H1 (cell line): ENCODE measurements at regions not wholly inside any gene's neighbourhood (a gene's known extent, or its start where the extent isn't known, plus 50 kb on each side); places are given as distances from the start of the nearest gene placed in this dataset.

Experiments
- CTCF ChIA-PET: fragments of 300-600 bp; sonication (Branson Sonifier 250); formaldehyde crosslinking; loops from one replicate; lab custom pipeline; 2021; ENCODE audit not compliant: partially characterized antibody; lab: Charles Lee
- POLR2A ChIA-PET: fragments of 300-600 bp; sonication (Branson Sonifier 250); formaldehyde crosslinking; loops from one replicate; lab custom pipeline; 2021; ENCODE audit warnings: inconsistent platforms; ENCODE audit not compliant: partially characterized antibody; lab: Charles Lee
- DNase-seq, 2 experiments: peaks; one replicate each; pipeline versions ENCODE4 v3.0.0 to v3.0.0-alpha.2; 2010 to 2022; ENCODE audit warnings: low spot score in 2 of 2, low read depth in 1 of 2, mixed read lengths in 1 of 2
- FAIRE-seq: peaks from 2 replicates; lab custom pipeline; 2011; peaks lifted over from hg19 to GRCh38; lab: Jason Lieb, UNC
- H2AFZ ChIP-seq: 2 replicates; pipeline ENCODE4 v1.8.1; 2012; ENCODE audit warnings: low read length, inconsistent platforms
- H2AK5ac ChIP-seq: 2 replicates; pipeline ENCODE4 v1.6.1; 2013; ENCODE audit warnings: low read depth, low read length
- H2BK120ac ChIP-seq: replicated peaks from 2 replicates; pipeline ENCODE3; 2013; ENCODE audit warnings: low read depth, low read length, inconsistent platforms
- H2BK12ac ChIP-seq: 2 replicates; pipeline ENCODE4 v1.6.1; 2013; ENCODE audit warnings: low read depth, low read length
- H2BK15ac ChIP-seq: 2 replicates; pipeline ENCODE4 v1.6.1; 2013; ENCODE audit warnings: low read length
- H2BK20ac ChIP-seq: 2 replicates; pipeline ENCODE4 v1.6.1; 2013; ENCODE audit warnings: low read length
- H2BK5ac ChIP-seq: 2 replicates; pipeline ENCODE4 v1.6.1; 2013; ENCODE audit warnings: low read depth, low read length
- H3K14ac ChIP-seq: 2 replicates; pipeline ENCODE4 v1.6.1; 2013; ENCODE audit warnings: inconsistent platforms; ENCODE audit not compliant: insufficient read length
- H3K18ac ChIP-seq: 2 replicates; pipeline ENCODE4 v1.6.1; 2013; ENCODE audit warnings: low read length; ENCODE audit errors: extremely low read depth
- H3K23ac ChIP-seq: 2 replicates; pipeline ENCODE4 v1.6.1; 2013; ENCODE audit warnings: inconsistent platforms; ENCODE audit not compliant: insufficient read length
- H3K23me2 ChIP-seq: 2 replicates; pipeline ENCODE4 v1.6.1; 2013; ENCODE audit warnings: low read depth, low read length
- H3K27ac ChIP-seq: 2 replicates; pipeline ENCODE4 v1.6.1; 2011; ENCODE audit warnings: low read depth, low read length, inconsistent platforms
- H3K27me3 ChIP-seq, 4 experiments: replicated peaks in 1 of 4; 1 replicate in 1 of 4; 2 replicates in 3 of 4; pipeline versions ENCODE4 v1.6.1 to v1.8.1; 2011 to 2013; ENCODE audit warnings: low read length in 3 of 4, mild to moderate bottlenecking in 3 of 4, inconsistent platforms in 2 of 4, mixed read lengths in 2 of 4, moderate library complexity in 1 of 4; ENCODE audit not compliant: control insufficient read depth in 3 of 4, insufficient read depth in 3 of 4; ENCODE audit errors: extremely low read depth in 1 of 4
- H3K36me3 ChIP-seq, 4 experiments: 2 replicates each; pipeline versions ENCODE4 v1.6.1 to v1.8.1; 2011 to 2013; ENCODE audit warnings: mild to moderate bottlenecking in 4 of 4, low read length in 3 of 4, moderate library complexity in 2 of 4, control low read depth in 1 of 4, inconsistent platforms in 1 of 4; ENCODE audit not compliant: insufficient read depth in 4 of 4, control insufficient read depth in 2 of 4
- H3K4ac ChIP-seq: replicated peaks from 2 replicates; pipeline ENCODE3; 2013; ENCODE audit warnings: low read length, low read depth, mixed read lengths, inconsistent platforms; ENCODE audit not compliant: insufficient read length
- H3K4me1 ChIP-seq, 4 experiments: replicated peaks in 1 of 4; 1 replicate in 1 of 4; 2 replicates in 3 of 4; pipeline versions ENCODE4 v1.6.1 to v1.8.1; 2011 to 2013; ENCODE audit warnings: low read length in 3 of 4, inconsistent platforms in 2 of 4, mixed read lengths in 1 of 4; ENCODE audit not compliant: insufficient read depth in 4 of 4, control insufficient read depth in 3 of 4
- H3K4me2 ChIP-seq, 2 experiments: 2 replicates each; pipeline versions ENCODE4 v1.6.1 to v1.8.1; 2011 to 2013; ENCODE audit warnings: low read depth in 2 of 2, low read length in 2 of 2, control low read depth in 1 of 2, inconsistent platforms in 1 of 2, mild to moderate bottlenecking in 1 of 2; ENCODE audit not compliant: insufficient read depth in 1 of 2
- H3K4me3 ChIP-seq, 4 experiments: fragments of 200-600, 300-600 bp in 1 of 4; sonication (generic), shearing (Covaris generic), sonication (Bioruptor Twin) in 1 of 4; 2 replicates each; pipeline versions ENCODE4 v1.5.1 to v1.8.1; 2011 to 2016; ENCODE audit warnings: low read length in 4 of 4, low read depth in 3 of 4, control low read depth in 2 of 4, inconsistent platforms in 2 of 4, mild to moderate bottlenecking in 2 of 4, mixed read lengths in 1 of 4, moderate library complexity in 1 of 4; ENCODE audit not compliant: insufficient read depth in 2 of 4; ENCODE audit errors: extremely low read depth in 1 of 4
- H3K56ac ChIP-seq: replicated peaks from 2 replicates; pipeline ENCODE3; 2013; ENCODE audit warnings: low read depth, mild to moderate bottlenecking, mixed read lengths, low read length, inconsistent platforms; ENCODE audit not compliant: insufficient read length
- H3K79me1 ChIP-seq: 2 replicates; pipeline ENCODE4 v1.6.1; 2013; ENCODE audit warnings: low read depth, low read length, control low read depth
- H3K79me2 ChIP-seq, 2 experiments: 2 replicates each; pipeline versions ENCODE4 v1.6.1 to v1.8.1; 2012 to 2013; ENCODE audit warnings: low read length in 2 of 2, mild to moderate bottlenecking in 2 of 2, inconsistent platforms in 1 of 2; ENCODE audit not compliant: insufficient read depth in 2 of 2, control insufficient read depth in 1 of 2
- H3K9ac ChIP-seq, 4 experiments: replicated peaks in 1 of 4; 1 replicate in 1 of 4; 2 replicates in 3 of 4; pipeline versions ENCODE4 v1.6.1 to v1.8.1; 2011 to 2013; ENCODE audit warnings: low read depth in 3 of 4, low read length in 3 of 4, control low read depth in 2 of 4, mild to moderate bottlenecking in 2 of 4, moderate library complexity in 2 of 4, inconsistent platforms in 1 of 4; ENCODE audit errors: extremely low read depth in 1 of 4
- H3K9me3 ChIP-seq, 2 experiments: 2 replicates each; pipeline versions ENCODE4 v1.6.1 to v1.8.1; 2012 to 2013; ENCODE audit warnings: mild to moderate bottlenecking in 2 of 2, moderate library complexity in 2 of 2, control low read depth in 1 of 2, inconsistent platforms in 1 of 2, low read depth in 1 of 2, low read length in 1 of 2, mixed read lengths in 1 of 2; ENCODE audit not compliant: insufficient read depth in 2 of 2
- H4K20me1 ChIP-seq, 2 experiments: replicated peaks in 1 of 2; 2 replicates each; pipeline versions ENCODE3 to v1.8.1; 2011 to 2013; ENCODE audit warnings: inconsistent platforms in 2 of 2, low read length in 2 of 2, mild to moderate bottlenecking in 1 of 2; ENCODE audit not compliant: insufficient read depth in 2 of 2, control insufficient read depth in 1 of 2
- H4K5ac ChIP-seq: 2 replicates; pipeline ENCODE4 v1.6.1; 2013; ENCODE audit warnings: low read length, low read depth, mixed read lengths, inconsistent platforms; ENCODE audit not compliant: insufficient read length
- H4K8ac ChIP-seq: 2 replicates; pipeline ENCODE4 v1.8.0; 2013; ENCODE audit warnings: mild to moderate bottlenecking, moderate library complexity, low read length, inconsistent platforms; ENCODE audit not compliant: insufficient read depth; ENCODE audit errors: extremely low read depth
- H4K91ac ChIP-seq: replicated peaks from 2 replicates; pipeline ENCODE3; 2013; ENCODE audit warnings: low read length, mixed read lengths, inconsistent platforms; ENCODE audit not compliant: insufficient read length
- BACH1 ChIP-seq: IDR thresholded peaks from 2 replicates; pipeline ENCODE4 v1.6.1; 2012; ENCODE audit warnings: low read length, improper control_type of control experiment
- BRCA1 ChIP-seq: IDR thresholded peaks from 2 replicates; pipeline ENCODE4 v1.6.1; 2012; ENCODE audit warnings: low read depth, low read length, improper control_type of control experiment
- CHD1 ChIP-seq: IDR thresholded peaks from 2 replicates; pipeline ENCODE4 v1.6.1; 2012; ENCODE audit warnings: low read depth, low read length, improper control_type of control experiment
- CTBP2 ChIP-seq: IDR thresholded peaks from 2 replicates; pipeline ENCODE4 v1.7.0; 2011; ENCODE audit warnings: borderline replicate concordance, mild to moderate bottlenecking, moderate library complexity, mixed read lengths, low read length; ENCODE audit not compliant: insufficient read depth, insufficient read length
- HDAC6 ChIP-seq: IDR thresholded peaks from one replicate; pipeline ENCODE4 v1.7.1; 2012; ENCODE audit warnings: low read depth, mild to moderate bottlenecking, inconsistent platforms, low read length, moderate library complexity
- KDM4A ChIP-seq: IDR thresholded peaks from one replicate; pipeline ENCODE4 v1.7.1; 2012; ENCODE audit warnings: low read depth, mild to moderate bottlenecking, moderate library complexity, low read length, inconsistent platforms; ENCODE audit not compliant: severe bottlenecking
- NANOG ChIP-seq: IDR thresholded peaks from 2 replicates; pipeline ENCODE4 v1.6.1; 2011; ENCODE audit warnings: low read length, low read depth, mild to moderate bottlenecking, inconsistent platforms; ENCODE audit not compliant: insufficient read depth, poor library complexity, severe bottlenecking
- PHF8 ChIP-seq: fragments of 200-600 bp; sonication (generic); conservative IDR thresholded peaks from 2 replicates; pipeline ENCODE4 v1.7.1; 2012; ENCODE audit warnings: low read depth, mild to moderate bottlenecking, inconsistent platforms, low read length, moderate library complexity
- POLR2AphosphoS5 ChIP-seq: IDR thresholded peaks from 2 replicates; pipeline ENCODE4 v1.6.1; 2011; ENCODE audit warnings: low read depth, low read length
- POU5F1 ChIP-seq: IDR thresholded peaks from 2 replicates; pipeline ENCODE4 v1.6.1; 2011; ENCODE audit warnings: low read depth, mild to moderate bottlenecking, low read length, moderate library complexity
- RBBP5 ChIP-seq: IDR thresholded peaks from 2 replicates; pipeline ENCODE4 v1.7.1; 2012; ENCODE audit warnings: low read depth, mild to moderate bottlenecking, inconsistent platforms, low read length, moderate library complexity, borderline replicate concordance
- RXRA ChIP-seq: IDR thresholded peaks from 2 replicates; pipeline ENCODE4 v1.6.1; 2011; ENCODE audit warnings: low read depth, mild to moderate bottlenecking, low read length, moderate library complexity; ENCODE audit not compliant: insufficient read depth
- SRF ChIP-seq: IDR thresholded peaks from 2 replicates; pipeline ENCODE4 v1.6.1; 2011; ENCODE audit warnings: mild to moderate bottlenecking, low read depth, low read length, moderate library complexity
- TEAD4 ChIP-seq: IDR thresholded peaks from 2 replicates; pipeline ENCODE4 v1.6.1; 2012; ENCODE audit warnings: low read depth, low read length, inconsistent platforms, mixed read lengths
- WGBS, 2 experiments: shearing (Covaris generic) in 1 of 2; methylation state at CpG; one replicate each; pipeline versions ENCODE4 v1.1.6 to v1.1.7; 2013 to 2015; ENCODE audit warnings: low lambda C conversion rate in 2 of 2, mixed read lengths in 2 of 2, inconsistent platforms in 1 of 2, low coverage in 1 of 2, missing lambda C conversion rate in 1 of 2; ENCODE audit not compliant: insufficient replicate concordance in 2 of 2, insufficient coverage in 1 of 2, insufficient read length in 1 of 2; ENCODE audit errors: extremely low coverage in 1 of 2, missing lambda C conversion rate in 1 of 2; 5-methylcytosine and 5-hydroxymethylcytosine counted together
- TF ChIP-seq, protein P1 (sequence below): IDR thresholded peaks from 2 replicates; pipeline ENCODE4 v1.6.1; 2011; ENCODE audit warnings: low read depth, mild to moderate bottlenecking, low read length; ENCODE audit not compliant: insufficient read depth

DNA sequence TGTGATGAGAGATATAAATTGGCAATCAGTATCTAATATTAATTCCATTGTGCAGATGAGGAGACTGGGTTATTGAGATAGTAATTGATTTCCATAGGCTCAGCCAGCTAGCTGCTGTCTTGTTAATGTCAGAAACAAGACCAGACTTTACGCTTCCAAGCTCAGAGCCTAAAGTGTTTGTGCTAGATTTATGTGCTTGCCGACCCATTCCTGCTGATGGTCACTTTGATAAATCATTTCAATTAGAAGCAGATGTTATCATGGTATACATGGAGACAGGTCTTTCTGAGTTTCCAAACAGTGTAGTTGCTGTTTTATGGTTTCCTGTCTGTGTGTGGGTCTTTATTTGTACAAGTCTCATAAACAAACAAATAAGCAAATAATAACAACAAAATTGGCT is 92.8 kb downstream of the AQP4 start:
- Histone ChIP-seq H3K4me2 (no peak overlapping the region), H3K79me2 (no peaks in the 10 kb centered on the region), H4K8ac (no peak overlapping the region), H4K20me1 (no peaks in the 10 kb centered on the region), H3K23me2 (no peaks in the 10 kb centered on the region), H3K23ac (no peak overlapping the region), H3K79me1 (no peaks in the 10 kb centered on the region), H3K36me3 (no peaks in the 10 kb centered on the region; a peak in 1 of 8 replicates), H2BK20ac (no peak overlapping the region), H3K56ac (no peak overlapping the region), H4K5ac (no peak overlapping the region), H3K9me3 (no peaks in the 10 kb centered on the region), H3K4me3 (no peak overlapping the region), H4K91ac (no peak overlapping the region), H2BK120ac (no peak overlapping the region), H2AFZ (no peak overlapping the region), H3K14ac (no peak overlapping the region), H3K4ac (no peak overlapping the region), H3K9ac (no peak overlapping the region), H3K27ac (no peak overlapping the region), H2BK5ac (no peak overlapping the region), H2AK5ac (no peak overlapping the region), H2BK15ac (no peak overlapping the region), H3K27me3 (no peaks in the 10 kb centered on the region), H3K4me1 (peaks cover 0 to 8% (median 2%) of the 10 kb centered on the region in 4 experiments; a peak in 4 of 7 replicates), H2BK12ac (no peak overlapping the region), H3K18ac (no peak overlapping the region)
- CTCF ChIA-PET = interaction anchor here (0.7 to 2.7 kb wide), 7 partner anchors 9 to 197 kb away, joined by 3 to 11 read pairs (median 3); no protein-coding TSS in a partner anchor
- FAIRE-seq (no peak), DNase-seq (no peak)
- WGBS, 2 experiments = 82% methylated on average over 2 of the region's 2 CpGs; no CpG with 5 or more reads in 1 of the 2 experiments
- POLR2A ChIA-PET = no interaction called here
- TF ChIP-seq RBBP5 = no peak
- TF ChIP-seq BACH1 = no peak
- no peak for TF ChIP-seq RXRA
- no peak for TF ChIP-seq CHD1
- no peak for TF ChIP-seq HDAC6
- no peak for TF ChIP-seq TEAD4
- TF ChIP-seq SRF = no peak
- TF ChIP-seq POU5F1 = no peak
- TF ChIP-seq NANOG = no peak
- no peak for TF ChIP-seq KDM4A
- TF ChIP-seq CTBP2 = no peak
- TF ChIP-seq PHF8 = no peak
- no peak for TF ChIP-seq BRCA1
- TF ChIP-seq, protein P1, sequence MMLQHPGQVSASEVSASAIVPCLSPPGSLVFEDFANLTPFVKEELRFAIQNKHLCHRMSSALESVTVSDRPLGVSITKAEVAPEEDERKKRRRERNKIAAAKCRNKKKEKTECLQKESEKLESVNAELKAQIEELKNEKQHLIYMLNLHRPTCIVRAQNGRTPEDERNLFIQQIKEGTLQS = no peak
- TF ChIP-seq POLR2AphosphoS5 = no peak
